ENCODE measurements at regions not wholly inside any gene's neighbourhood (a gene's known extent, or its start where the extent isn't known, plus 50 kb on each side); places are given as distances from the start of the nearest gene placed in this dataset.
"Not testable (repeated sequence)": the region's sequence is repeated elsewhere in the genome, so short reads cannot be mapped to it uniquely, and the experiment has no call there.

- no peak for DNase-seq (ENCODE audit: low spot score)
Observed at GRCh38 chr11:44452827-44453572, 112.5 kb upstream of the CD82 start.

- no peak for DNase-seq (ENCODE audit: low spot score)
Observed at GRCh38 chr11:44453871-44454270, 111.6 kb upstream of the CD82 start.

GRCh38 chr11:44454666-44455065, 110.8 kb upstream of the CD82 start:
- DNase-seq (ENCODE audit: low spot score) = no peak

GRCh38 chr11:44456544-44457300, 108.7 kb upstream of the CD82 start:
- DNase-seq (ENCODE audit: low spot score) = no peak

- DNase-seq (ENCODE audit: low spot score) = no peak
Observed at GRCh38 chr11:44457862-44458261, 107.6 kb upstream of the CD82 start.

GRCh38 chr11:44463751-44464150, 101.7 kb upstream of the CD82 start:
- DNase-seq (ENCODE audit: low spot score) = no peak

GRCh38 chr11:44464741-44465140, 100.7 kb upstream of the CD82 start:
- no peak for DNase-seq (ENCODE audit: low spot score)

- no peak for DNase-seq (ENCODE audit: low spot score)
Observed at GRCh38 chr11:44466531-44467205, 98.8 kb upstream of the CD82 start.

- DNase-seq (ENCODE audit: low spot score) = no peak
Observed at GRCh38 chr11:44467413-44467812, 98.0 kb upstream of the CD82 start.

GRCh38 chr11:44467931-44468330, 97.5 kb upstream of the CD82 start:
- no peak for DNase-seq (ENCODE audit: low spot score)

- no peak for DNase-seq (ENCODE audit: low spot score)
Observed at GRCh38 chr11:44468345-44468988, 97.0 kb upstream of the CD82 start.

- DNase-seq (ENCODE audit: low spot score) = no peak
Observed at GRCh38 chr11:44469412-44469811, 96.1 kb upstream of the CD82 start.

GRCh38 chr11:44470854-44471253, 94.6 kb upstream of the CD82 start:
- DNase-seq (ENCODE audit: low spot score) = no peak

- DNase-seq (ENCODE audit: low spot score) = no peak
Observed at GRCh38 chr11:44471603-44472002, 93.9 kb upstream of the CD82 start.

GRCh38 chr11:44472916-44473315, 92.5 kb upstream of the CD82 start:
- no peak for DNase-seq (ENCODE audit: low spot score)

GRCh38 chr11:44474702-44475101, 90.8 kb upstream of the CD82 start:
- no peak for DNase-seq (ENCODE audit: low spot score)

GRCh38 chr11:44475114-44475686, 90.3 kb upstream of the CD82 start:
- DNase-seq (ENCODE audit: low spot score) = no peak

GRCh38 chr11:44482338-44482737, 83.1 kb upstream of the CD82 start:
- not testable (repeated sequence) for DNase-seq (ENCODE audit: low spot score)

GRCh38 chr11:44483919-44484610, 81.4 kb upstream of the CD82 start:
- no peak for DNase-seq (ENCODE audit: low spot score)

GRCh38 chr11:44488165-44488965, 77.1 kb upstream of the CD82 start:
- no peak for DNase-seq (ENCODE audit: low spot score)

GRCh38 chr11:44493383-44493782, 72.1 kb upstream of the CD82 start:
- DNase-seq (ENCODE audit: low spot score) = no peak
